VCaP (cell line): ENCODE measurements at regions not wholly inside any gene's neighbourhood (a gene's known extent, or its start where the extent isn't known, plus 50 kb on each side); places are given as distances from the start of the nearest gene placed in this dataset.

Experiments used
- H3K27ac ChIP-seq: fragments of 450-650 bp; 2 replicates; pipeline ENCODE4 v1.5.1; 2017
- CTCF ChIP-seq: fragments of 450-650 bp; conservative IDR thresholded peaks from 2 replicates; pipeline ENCODE4 v1.5.1; 2017; ENCODE audit warnings: mild to moderate bottlenecking, moderate library complexity

- no peak overlapping the region for H3K27ac ChIP-seq
- no peak for TF ChIP-seq CTCF
Observed at GRCh38 chr12:74890237-74890599, 319.4 kb downstream of the KCNC2 start.

DNA sequence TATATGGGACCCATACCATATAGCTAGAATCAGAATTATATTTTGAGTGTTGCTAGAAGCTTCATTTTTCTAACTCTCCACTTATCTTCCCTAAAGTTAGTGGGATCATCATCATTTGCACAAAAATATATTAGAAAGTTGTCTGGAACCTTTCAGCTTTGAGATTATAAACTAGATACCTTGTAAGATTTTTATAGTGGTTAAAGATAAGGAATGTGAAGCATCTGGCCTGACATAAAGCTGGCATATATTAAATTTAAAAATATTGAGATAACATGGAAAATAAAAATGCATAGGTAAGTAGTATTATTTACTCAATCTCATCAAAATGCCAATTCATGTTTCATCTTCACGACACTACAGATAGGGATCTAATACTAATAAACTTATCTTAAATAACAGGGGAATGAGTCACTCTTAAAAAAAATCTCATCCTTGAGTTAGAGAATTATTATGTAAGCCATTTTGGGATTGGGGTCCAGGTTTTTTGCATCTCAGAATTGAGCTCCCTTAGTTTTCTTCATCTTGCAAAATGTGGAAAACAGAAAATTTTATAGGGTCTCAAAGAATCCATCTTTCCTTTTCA is 318.5 kb downstream of the KCNC2 start:
- no peak for TF ChIP-seq CTCF
- no peak overlapping the region for H3K27ac ChIP-seq

- TF ChIP-seq CTCF: no peak
- H3K27ac ChIP-seq: no peak overlapping the region
Observed at GRCh38 chr12:74892057-74892633, 317.5 kb downstream of the KCNC2 start.

DNA sequence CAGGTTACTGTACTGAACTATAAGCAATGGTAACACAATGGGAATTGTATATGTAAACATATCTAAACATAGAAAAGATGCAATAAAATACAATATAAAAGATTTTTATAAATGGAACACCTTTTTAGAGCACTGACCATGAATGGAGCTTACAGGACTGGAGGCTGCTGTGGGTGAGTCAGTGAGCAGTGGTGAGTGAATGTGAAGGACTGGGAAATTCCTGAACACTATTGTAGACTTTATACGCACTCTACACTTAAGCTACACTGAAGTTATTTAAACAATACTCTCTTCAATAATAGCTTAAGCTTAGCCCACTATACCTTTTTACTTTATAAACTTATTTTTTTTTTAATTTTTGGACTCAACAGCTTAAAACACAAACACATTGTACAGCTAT is 313.5 kb downstream of the KCNC2 start:
- TF ChIP-seq CTCF: no peak

GRCh38 chr12:74897425-74898211 is 312.0 kb downstream of the KCNC2 start:
- no peak overlapping the region for H3K27ac ChIP-seq
- no peak for TF ChIP-seq CTCF

More for the DNA sequence above, 313.5 kb downstream of the KCNC2 start:
- H3K27ac ChIP-seq: no peak overlapping the region

DNA sequence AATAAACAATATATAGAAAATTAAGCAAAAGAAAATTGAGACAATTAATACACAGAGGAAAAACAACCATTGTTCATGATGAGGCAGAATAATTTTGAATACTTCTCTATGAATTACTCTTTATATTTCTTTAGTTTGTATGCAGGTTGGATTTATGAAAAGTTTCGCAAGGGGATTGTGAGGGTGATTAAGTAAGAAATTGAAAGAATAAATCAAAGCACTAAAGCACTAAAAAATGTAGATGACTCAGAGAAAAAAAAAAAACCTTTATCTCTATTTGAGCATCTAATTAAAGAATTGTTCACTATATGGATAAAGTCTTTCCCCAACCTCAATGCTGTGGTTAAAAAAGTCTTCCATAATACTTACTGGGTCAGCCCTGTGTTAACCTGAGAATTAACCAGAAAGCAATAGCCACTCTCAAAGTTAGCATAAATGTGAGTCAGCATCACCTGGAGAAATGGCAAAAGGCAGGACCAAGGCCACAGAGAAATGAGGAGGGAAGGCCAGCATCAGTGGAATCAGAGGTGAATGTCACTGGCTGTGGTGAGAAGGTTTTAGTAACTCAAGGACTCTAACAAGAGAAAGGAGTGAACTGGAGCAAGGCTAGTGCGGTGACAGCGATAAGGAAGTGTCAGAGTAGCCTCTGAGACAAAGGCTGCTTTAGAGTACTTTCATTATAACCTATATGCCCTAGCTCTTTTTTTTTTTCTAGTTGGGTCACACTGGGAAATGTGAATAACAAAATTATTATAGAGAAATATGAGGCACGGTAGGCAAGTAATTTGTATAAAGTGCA is 310.4 kb downstream of the KCNC2 start:
- H3K27ac ChIP-seq: no peak overlapping the region
- no peak for TF ChIP-seq CTCF

- no peak overlapping the region for H3K27ac ChIP-seq
- no peak for TF ChIP-seq CTCF
Observed at GRCh38 chr12:74900232-74900631, 309.4 kb downstream of the KCNC2 start.
